HG02973 (cell line): ENCODE measurements at regions not wholly inside any gene's neighbourhood (a gene's known extent, or its start where the extent isn't known, plus 50 kb on each side); places are given as distances from the start of the nearest gene placed in this dataset.

Experiments
- ATAC-seq: cut with Tn5 transposase; IDR thresholded peaks from one replicate; pipeline ENCODE4 v1.9.1; 2021; ENCODE audit warnings: moderate library complexity; ENCODE audit not compliant: unreplicated experiment

DNA sequence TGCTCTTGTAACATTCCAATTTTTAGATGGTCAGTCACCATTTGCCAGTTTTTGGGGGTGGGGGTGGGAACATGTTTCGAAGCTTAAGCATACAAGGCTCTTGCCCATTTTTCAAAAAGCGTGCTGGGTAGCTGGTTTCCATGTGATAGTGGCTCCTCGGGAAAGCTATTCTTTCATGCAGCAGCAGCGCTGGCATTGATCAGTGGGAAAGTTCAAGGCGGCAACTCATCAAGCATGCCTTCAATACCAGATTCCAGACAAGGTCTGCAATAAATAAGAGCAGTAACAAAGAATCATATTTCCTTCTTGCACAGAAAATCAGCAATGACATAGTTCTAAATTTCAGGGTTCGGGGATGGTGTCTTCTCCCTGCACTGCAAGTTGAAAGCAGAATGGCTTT lies 133.5 kb upstream of the ONECUT1 start:
- ATAC-seq, result no peak

DNA sequence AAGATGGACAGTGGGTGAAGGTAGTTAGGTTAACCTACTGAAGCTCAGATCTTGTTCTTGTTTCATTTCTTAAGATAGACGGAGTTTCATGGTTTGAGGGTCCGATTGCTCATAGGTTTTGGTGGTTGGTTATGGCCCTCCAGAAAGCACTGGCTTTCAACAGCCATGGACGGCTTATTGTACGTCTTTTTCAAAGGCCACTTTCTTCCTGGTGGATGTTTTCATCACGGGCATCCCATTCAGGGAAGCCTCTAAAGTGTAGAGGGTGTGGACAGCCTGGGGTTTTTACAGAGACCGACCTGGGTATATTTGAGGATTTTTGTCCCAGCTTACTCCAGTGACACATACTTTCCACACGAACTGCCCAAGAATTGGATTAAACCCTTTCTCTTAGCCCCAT lies 132.7 kb upstream of the ONECUT1 start:
- ATAC-seq, result no peak

DNA sequence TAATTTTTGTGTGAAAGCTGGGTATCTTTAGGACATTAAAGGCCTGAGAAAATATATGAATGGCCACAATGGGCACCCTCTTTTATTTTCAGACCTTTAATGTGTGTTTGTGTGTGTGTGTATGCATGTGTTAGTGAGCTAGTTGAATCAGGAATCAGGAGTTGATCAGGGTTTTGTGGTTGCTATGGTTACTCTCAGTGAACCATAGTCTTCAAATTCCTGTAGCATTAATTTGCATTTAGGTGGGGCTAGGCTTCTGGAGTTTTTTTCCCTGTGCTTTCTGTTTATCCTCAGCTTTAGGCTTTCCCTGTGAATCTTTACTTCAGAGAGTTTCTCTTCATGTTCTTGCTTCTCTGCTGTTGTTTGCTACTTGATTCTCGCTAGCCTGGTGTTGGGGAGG lies 122.0 kb upstream of the ONECUT1 start:
- ATAC-seq, result no peak

DNA sequence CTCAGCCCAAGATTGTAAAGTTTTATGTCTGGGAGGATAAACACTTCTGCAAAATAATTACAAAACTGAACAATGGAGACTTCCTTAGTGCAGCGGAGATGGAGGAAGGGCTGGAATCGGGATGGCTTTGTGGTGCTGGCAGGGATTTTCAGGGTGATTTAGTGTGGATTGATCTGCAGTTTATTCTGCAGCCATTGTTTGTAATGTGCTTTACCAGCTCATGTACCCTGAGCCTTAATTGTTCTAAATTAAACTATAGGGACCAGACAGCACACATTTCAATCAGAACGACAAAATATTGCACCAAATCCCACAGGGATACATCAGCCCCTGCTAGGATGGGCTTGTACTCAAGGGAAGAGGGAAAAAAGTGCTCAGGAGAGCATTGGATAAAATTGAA lies 103.2 kb upstream of the ONECUT1 start:
- no peak for ATAC-seq

DNA sequence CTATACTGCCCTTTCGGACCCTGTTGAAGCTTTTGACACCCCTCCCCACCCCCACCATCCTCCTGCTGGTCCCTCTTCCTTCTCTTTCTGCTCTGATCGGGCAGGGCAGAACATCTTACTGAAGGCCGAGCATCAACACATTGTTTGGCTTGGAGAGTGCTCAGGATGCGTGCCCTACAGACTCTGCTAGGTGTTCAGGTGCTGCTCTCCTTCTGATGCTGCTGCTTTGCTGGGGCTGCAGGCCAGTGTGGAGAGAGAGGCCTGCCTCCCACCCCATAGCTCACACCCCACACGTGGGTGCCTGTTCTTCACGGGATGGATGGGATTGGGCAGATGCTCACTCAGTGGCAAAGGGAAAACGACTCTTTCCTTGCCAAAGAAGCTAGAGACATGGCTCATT lies 89.8 kb upstream of the ONECUT1 start:
- no peak for ATAC-seq

GRCh38 chr15:52879145-52879544 lies 89.0 kb upstream of the ONECUT1 start:
- no peak for ATAC-seq

GRCh38 chr15:52876991-52877663 lies 87.0 kb upstream of the ONECUT1 start:
- no peak for ATAC-seq

DNA sequence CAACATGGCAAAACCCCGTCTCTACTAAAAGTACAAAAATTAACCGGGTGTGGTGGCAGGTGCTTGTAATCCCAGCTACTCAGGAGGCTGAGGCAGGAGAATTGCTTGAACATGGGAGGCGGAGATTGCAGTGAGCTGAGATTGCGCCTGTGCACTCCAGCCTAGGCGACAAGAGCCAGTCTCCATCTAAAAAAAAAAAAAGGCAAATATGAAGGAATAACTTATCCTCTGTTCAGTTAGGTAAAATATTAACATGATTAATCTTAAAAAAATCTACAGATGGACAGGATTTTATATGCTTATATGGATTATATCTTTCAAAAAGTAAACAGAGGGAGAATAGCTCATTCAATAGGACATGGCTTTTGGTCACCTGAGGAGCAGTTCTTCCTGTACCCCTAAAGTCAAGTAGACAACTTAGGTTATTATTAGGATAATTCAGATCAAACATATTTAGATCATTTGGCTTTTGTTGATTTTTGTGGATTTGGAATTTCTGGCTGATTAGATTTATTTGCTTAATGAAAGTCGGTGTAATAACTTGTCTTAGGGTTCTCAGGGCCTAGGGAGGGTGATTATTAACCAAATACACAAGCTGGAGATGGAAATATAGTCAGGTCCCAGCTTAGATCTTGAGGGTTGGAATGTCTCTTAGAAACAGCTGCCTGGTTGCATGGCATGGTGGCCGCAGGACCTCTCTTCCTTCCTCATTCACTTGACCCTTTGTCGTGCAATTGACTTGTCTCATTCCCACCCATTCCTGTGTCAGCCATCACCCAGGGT lies 82.1 kb upstream of the ONECUT1 start:
- ATAC-seq, result no peak

GRCh38 chr15:52870015-52870414 lies 79.9 kb upstream of the ONECUT1 start:
- ATAC-seq, result no peak

GRCh38 chr15:52866698-52867097 lies 76.6 kb upstream of the ONECUT1 start:
- no peak for ATAC-seq

- no peak for ATAC-seq
These were observed 72.5 kb upstream of the ONECUT1 start for GRCh38 chr15:52862677-52863076.

GRCh38 chr15:52858782-52859176 lies 68.6 kb upstream of the ONECUT1 start:
- no peak for ATAC-seq

DNA sequence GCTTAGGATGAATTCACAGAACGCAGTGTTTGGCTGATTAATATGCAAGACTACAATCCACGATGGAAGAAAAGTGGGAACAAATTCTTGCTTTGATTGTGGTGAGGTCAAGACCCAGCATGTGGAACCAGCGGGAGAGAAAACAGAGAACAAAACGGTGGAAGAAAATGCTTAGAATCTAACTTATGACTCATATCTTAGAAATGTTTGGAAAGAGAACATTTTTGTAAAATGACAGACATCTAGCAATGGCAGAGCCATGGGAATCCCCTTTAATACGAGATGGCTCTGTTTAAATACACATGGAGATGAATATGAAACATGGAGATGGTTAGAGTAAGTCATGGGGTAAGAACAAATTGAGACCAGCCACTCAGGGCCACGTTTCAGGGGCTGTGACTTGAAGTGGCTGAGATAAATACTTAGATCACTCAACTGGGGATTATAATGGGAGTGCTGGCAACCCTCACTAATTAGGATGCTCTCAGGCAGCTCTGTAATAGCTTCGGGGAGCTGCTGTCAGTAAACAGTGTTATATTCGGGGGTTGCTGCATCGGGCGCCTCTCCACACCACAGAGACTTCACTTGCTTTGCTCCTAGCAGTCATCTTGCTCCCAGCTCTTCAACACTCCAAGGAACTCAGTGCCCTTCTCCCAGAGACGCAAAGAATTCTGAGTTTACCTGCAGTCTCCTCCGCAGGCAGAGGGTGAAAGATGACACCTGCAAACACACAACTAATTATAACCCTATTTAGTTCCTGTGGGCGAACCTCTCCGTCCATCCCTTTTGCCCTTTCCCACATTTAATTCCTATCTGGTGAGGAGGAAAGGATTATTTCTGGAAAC lies 68.0 kb upstream of the ONECUT1 start:
- ATAC-seq, result no peak

GRCh38 chr15:52857471-52857870 lies 67.3 kb upstream of the ONECUT1 start:
- no peak for ATAC-seq

GRCh38 chr15:52856286-52856685 lies 66.2 kb upstream of the ONECUT1 start:
- no peak for ATAC-seq

DNA sequence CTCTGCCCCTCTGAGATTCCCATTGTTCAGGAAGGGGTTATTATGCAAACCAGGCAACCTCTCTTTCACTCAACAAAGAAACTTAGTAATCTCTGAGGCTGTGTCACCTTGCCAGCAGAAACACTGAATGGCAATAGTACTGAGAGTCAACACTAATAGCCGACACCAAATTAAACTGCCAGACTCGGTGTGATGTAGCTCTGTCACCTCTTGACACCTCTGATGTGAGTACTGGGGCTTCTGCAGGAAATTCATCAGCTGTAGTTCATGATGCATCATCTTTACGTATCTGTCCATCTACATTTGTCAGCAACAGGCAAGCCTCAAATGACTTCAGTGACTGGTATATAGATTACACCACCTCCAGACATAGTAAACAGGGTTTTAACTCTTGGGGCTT lies 65.0 kb upstream of the ONECUT1 start:
- no peak for ATAC-seq

DNA sequence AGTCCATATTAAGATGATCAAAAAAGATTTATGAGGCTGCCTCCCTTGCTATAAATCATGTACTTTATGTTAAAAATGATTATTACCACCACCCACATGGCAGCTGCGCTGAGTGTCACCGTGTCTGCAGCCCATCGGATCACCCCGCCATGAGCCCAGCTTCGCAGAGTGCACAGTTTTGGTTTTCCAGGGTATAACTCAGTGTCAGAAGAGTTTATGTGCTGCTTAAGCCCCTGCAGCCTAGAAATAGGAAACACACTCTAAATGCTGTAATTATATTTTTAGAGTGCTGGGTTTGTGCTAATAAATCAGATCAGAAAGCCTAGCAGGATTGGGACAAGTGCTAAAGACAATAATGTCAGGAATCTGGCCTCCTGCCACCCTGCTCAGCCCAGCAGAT lies 54.7 kb upstream of the ONECUT1 start:
- ATAC-seq, result no peak
